Neural cell (in vitro differentiated cells): ENCODE measurements at regions not wholly inside any gene's neighbourhood (a gene's known extent, or its start where the extent isn't known, plus 50 kb on each side); places are given as distances from the start of the nearest gene placed in this dataset.

Experiments
- EZH2 ChIP-seq: fragments of 200-600, 300-800 bp; shearing (Covaris generic), sonication (generic); IDR thresholded peaks from 2 replicates; pipeline ENCODE4 v1.6.1; 2014; ENCODE audit warnings: antibody characterized with exemption, low read length, borderline replicate concordance, mild to moderate bottlenecking; ENCODE audit not compliant: insufficient read depth, poor library complexity, severe bottlenecking
- POLR2AphosphoS5 ChIP-seq: IDR thresholded peaks from 2 replicates; pipeline ENCODE4 v1.6.1; 2012
- TAF1 ChIP-seq: IDR thresholded peaks from 2 replicates; pipeline ENCODE4 v1.6.1; 2012; ENCODE audit warnings: low read depth
- TF ChIP-seq, protein P1 (sequence below): fragments of 450-650 bp; IDR thresholded peaks from 2 replicates; pipeline ENCODE4 v1.5.1; 2014; ENCODE audit warnings: antibody characterized with exemption, mild to moderate bottlenecking, moderate library complexity; ENCODE audit not compliant: poor library complexity, severe bottlenecking

DNA sequence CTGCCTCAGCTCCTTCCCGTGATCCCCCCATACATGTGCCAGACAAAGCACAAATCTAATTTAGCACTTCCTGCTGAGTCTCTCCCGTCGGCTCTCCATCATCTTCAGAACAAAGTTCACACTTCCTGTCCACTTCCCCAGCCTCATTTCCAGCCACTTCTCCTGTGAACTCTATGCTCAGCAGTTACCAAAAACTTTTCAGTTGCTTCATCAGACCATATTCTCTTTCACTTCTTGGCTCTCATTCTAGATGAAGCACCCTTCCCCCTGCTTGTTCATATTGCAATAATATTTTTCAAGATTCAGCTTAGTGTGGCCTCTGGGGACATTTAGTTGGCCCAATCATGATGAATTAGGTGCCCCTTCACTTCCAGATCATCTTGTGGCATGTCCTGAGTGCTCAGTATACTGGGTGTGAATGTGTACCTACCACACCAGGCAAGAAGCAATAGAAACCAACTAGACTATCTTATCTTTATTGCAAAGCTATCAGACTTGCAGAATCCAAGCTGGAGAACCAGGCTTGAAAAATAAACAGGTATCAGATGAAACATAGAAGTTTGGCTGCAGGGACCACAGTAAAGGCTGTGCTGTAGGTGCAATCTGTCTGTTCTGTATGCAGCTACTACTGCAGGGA is 115.8 kb downstream of the NXPE2 start:
- TF ChIP-seq POLR2AphosphoS5 (no peak), EZH2 (no peak), TAF1 (no peak)
- TF ChIP-seq, protein P1, sequence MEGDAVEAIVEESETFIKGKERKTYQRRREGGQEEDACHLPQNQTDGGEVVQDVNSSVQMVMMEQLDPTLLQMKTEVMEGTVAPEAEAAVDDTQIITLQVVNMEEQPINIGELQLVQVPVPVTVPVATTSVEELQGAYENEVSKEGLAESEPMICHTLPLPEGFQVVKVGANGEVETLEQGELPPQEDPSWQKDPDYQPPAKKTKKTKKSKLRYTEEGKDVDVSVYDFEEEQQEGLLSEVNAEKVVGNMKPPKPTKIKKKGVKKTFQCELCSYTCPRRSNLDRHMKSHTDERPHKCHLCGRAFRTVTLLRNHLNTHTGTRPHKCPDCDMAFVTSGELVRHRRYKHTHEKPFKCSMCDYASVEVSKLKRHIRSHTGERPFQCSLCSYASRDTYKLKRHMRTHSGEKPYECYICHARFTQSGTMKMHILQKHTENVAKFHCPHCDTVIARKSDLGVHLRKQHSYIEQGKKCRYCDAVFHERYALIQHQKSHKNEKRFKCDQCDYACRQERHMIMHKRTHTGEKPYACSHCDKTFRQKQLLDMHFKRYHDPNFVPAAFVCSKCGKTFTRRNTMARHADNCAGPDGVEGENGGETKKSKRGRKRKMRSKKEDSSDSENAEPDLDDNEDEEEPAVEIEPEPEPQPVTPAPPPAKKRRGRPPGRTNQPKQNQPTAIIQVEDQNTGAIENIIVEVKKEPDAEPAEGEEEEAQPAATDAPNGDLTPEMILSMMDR: no peak
